Body of pancreas (tissue), 4 donors: ENCODE measurements at regions not wholly inside any gene's neighbourhood (a gene's known extent, or its start where the extent isn't known, plus 50 kb on each side); places are given as distances from the start of the nearest gene placed in this dataset.

Source experiments
- POLR2A ChIP-seq, 3 donors: fragments of 450-650 bp; IDR thresholded peaks; one replicate each; pipeline ENCODE4 v1.6.1; 2016; ENCODE audit warnings: antibody characterized with exemption in 3 of 3, mild to moderate bottlenecking in 2 of 3
- TF ChIP-seq, protein P1 (sequence below), 7 experiments: fragments of 450-650 bp in 4 of 7; fragments of 200-600 bp in 3 of 7; sonication (generic) in 3 of 7; IDR thresholded peaks; one replicate each; pipeline ENCODE4 v1.5.1; 2016 to 2019; ENCODE audit warnings: antibody characterized with exemption in 7 of 7

DNA sequence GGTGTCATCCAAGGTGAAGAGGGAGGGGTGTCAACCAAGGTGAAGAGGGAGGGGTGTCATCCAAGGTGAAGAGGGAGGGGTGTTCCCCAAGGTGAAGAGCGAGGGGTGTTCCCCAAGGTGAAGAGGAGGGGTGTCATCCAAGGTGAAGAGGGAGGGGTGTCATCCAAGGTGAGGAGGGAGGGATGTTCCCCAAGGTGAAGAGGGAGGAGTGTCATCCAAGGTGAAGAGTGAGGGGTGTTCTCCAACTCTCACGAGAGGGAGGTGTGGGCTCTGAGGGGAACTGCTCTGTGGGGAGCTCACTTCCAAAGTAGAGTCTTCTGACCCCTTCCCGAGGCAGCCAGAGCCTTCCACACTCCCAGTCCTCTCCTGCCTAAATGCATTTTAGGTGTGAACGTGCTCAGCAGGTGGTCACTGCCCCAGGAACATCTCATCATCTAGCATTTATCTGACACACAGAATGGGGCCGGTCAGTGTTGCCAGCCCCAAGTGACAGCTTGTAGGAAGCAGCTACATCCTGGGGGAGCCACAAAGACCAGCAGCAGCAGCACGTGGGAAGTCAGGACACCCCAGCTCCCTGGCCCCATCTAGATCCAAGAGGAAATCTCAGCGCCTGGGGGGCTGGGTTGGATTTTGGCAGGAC lies 323.8 kb downstream of the GLRX3 start:
- TF ChIP-seq, protein P1, sequence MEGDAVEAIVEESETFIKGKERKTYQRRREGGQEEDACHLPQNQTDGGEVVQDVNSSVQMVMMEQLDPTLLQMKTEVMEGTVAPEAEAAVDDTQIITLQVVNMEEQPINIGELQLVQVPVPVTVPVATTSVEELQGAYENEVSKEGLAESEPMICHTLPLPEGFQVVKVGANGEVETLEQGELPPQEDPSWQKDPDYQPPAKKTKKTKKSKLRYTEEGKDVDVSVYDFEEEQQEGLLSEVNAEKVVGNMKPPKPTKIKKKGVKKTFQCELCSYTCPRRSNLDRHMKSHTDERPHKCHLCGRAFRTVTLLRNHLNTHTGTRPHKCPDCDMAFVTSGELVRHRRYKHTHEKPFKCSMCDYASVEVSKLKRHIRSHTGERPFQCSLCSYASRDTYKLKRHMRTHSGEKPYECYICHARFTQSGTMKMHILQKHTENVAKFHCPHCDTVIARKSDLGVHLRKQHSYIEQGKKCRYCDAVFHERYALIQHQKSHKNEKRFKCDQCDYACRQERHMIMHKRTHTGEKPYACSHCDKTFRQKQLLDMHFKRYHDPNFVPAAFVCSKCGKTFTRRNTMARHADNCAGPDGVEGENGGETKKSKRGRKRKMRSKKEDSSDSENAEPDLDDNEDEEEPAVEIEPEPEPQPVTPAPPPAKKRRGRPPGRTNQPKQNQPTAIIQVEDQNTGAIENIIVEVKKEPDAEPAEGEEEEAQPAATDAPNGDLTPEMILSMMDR (IDR thresholded peaks at IDR 0.05): no peak
- no peak for TF ChIP-seq POLR2A (IDR thresholded peaks at IDR 0.05)
